DND-41 (cell line): ENCODE measurements at regions not wholly inside any gene's neighbourhood (a gene's known extent, or its start where the extent isn't known, plus 50 kb on each side); places are given as distances from the start of the nearest gene placed in this dataset.

Source experiments
- CTCF ChIP-seq: IDR thresholded peaks from 2 replicates; pipeline ENCODE4 v1.5.1; 2012; ENCODE audit warnings: borderline replicate concordance, low read length, moderate library complexity, mild to moderate bottlenecking; ENCODE audit not compliant: poor library complexity, severe bottlenecking; ENCODE audit errors: extremely low read depth
- EZH2 ChIP-seq: IDR thresholded peaks from 3 replicates; pipeline ENCODE4 v1.6.1; 2012; ENCODE audit warnings: borderline replicate concordance, low read depth, mild to moderate bottlenecking, moderate library complexity, low read length, inconsistent platforms; ENCODE audit not compliant: severe bottlenecking

- TF ChIP-seq CTCF (no peak), EZH2 (no peak)
Measured at GRCh38 chr12:66065641-66066136, 64.9 kb downstream of the LLPH start.
